GM19035 (cell line): ENCODE measurements at regions not wholly inside any gene's neighbourhood (a gene's known extent, or its start where the extent isn't known, plus 50 kb on each side); places are given as distances from the start of the nearest gene placed in this dataset.

ENCODE experiments used
- ATAC-seq: cut with Tn5 transposase; IDR thresholded peaks from one replicate; pipeline ENCODE4 v1.9.1; 2021; ENCODE audit not compliant: unreplicated experiment

DNA sequence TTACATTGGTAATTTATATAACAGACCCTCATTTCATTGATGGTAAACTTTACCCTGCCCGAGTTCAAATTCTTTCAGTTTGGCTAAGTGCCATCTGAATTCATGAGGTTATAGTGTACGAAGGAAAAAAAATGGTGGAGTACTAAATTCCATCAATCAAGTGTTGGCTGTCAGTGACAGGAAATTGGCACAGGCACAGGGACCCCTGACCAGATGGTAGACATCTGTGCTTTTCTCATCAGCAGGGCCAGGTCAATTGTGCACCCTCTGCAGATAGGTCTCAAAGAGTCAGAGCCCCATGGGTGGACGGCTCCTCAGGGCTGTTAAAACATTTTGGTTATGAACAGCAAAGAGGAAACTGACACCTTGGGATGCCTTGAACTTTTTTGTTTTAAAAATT, 439.2 kb downstream of the SETBP1 start:
- ATAC-seq = no peak

GRCh38 chr18:45121146-45121545, 440.5 kb downstream of the SETBP1 start:
- ATAC-seq = no peak

DNA sequence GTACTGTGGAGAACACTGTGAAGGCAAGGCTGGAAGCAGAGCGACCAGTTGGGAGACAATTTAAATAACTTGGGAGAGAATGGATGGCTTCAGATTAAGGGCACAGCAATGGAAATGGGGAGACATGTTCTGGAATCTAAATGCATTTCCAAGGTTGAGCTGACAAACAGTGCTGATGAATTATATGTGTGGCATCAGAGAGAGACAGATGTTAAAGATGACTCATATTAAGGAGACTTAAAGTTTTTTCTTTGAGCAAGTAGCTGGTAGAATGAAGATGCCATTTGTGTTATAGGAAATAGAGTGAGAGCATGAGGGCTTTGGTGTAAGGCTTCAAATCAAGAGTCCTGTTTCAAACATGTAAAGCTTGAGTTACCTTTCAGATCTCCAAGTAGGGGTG, 441.8 kb downstream of the SETBP1 start:
- no peak for ATAC-seq

- no peak for ATAC-seq
Measured at GRCh38 chr18:45127405-45127804, 446.7 kb downstream of the SETBP1 start.

DNA sequence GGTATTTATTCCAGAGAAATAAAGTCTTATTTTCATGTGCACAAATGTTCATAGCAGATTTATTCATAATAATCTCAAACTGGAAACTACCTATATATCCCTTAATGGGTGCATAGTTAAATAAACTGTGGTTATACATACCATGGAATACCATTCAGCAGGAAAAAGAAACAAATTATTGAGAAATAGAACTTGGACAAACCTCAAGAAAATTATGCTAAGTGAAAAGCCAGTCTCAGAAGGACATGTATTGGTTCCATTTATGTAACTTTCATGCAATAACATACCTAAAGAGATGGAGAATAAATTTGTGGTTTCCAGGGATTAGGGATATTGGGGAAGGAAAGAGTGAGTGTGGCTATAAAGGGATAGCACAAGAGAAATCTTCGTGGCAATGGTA, 452.6 kb downstream of the SETBP1 start:
- no peak for ATAC-seq

DNA sequence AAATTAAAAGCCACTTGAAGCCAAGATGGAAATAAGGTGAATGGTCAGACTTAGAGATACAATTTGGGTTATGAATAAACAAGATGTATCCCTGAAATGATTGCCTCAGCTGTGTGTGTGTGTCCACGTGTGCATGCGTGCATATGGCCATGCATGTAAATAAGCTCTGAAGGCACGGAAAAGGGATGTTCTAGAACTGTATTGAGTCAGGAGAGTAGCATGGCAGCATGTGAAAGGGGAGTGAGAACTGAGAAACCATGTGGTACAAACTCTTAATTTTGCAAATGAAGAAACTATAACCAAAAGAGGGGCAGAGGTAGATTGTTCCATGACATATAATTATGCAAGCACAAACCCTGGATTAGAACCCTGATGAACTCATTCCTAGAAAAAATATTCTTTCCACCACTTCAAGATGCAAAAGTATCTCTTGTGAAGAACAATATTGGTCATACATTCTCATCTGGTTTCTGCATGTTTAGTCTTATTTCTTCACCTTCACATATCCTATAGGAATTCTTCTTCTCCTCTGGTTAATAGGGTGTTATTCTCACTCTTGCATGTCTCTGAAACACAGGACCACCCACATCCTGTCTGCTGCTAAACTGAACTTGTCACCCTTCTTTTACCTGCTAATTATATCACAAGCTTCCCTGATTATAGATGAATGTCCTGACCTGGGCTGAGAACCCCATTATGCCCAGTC, 455.8 kb downstream of the SETBP1 start:
- ATAC-seq = no peak

GRCh38 chr18:45137087-45137419, 456.4 kb downstream of the SETBP1 start:
- ATAC-seq = no peak

DNA sequence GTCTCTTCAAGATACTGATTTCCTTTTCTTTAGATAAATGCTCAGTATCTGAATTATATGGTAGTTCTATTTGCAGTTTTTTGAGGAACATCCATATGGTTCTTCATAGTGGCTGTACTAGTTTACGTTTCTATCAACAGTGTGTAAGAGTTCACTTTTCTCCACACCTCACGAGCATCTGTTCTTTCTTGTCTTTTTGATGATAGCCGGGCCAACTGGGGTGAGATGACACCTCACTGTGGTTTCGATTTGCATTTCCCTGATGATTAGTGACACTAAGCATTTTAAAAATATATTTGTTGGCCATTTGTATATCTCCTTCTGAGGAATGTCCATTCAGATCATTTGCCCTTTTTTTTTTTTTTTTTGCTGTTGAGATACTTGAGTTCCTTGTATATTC, 458.8 kb downstream of the SETBP1 start:
- ATAC-seq = no peak

GRCh38 chr18:45142868-45143267, 462.2 kb downstream of the SETBP1 start:
- no peak for ATAC-seq

GRCh38 chr18:45149712-45150111, 465.6 kb upstream of the SLC14A2 start:
- no peak for ATAC-seq

GRCh38 chr18:45151645-45152044, 463.6 kb upstream of the SLC14A2 start:
- ATAC-seq = no peak

GRCh38 chr18:45155526-45155925, 459.8 kb upstream of the SLC14A2 start:
- ATAC-seq = no peak

GRCh38 chr18:45156946-45157345, 458.3 kb upstream of the SLC14A2 start:
- no peak for ATAC-seq

- ATAC-seq = no peak
Measured at GRCh38 chr18:45157576-45157975, 457.7 kb upstream of the SLC14A2 start.

DNA sequence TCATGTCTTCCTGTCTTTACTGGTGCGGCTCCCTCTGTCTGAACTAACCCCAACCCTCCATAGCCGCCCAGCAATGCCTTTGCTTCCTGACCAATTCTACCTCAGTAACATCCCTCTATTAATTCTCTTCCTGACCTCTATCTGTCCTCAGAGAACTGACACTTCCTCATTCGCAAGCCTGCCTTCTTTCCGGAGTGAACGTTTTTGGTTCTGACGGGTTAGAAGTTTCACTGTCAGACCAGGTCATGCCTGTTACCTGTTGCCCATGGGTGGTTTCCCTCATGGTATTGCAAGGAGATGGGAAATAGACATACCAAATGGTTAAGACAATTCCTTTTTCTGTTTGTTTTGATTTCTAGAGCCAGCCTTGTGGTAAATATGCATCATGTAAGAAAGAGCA, 453.4 kb upstream of the SLC14A2 start:
- no peak for ATAC-seq

- ATAC-seq = no peak
Measured at GRCh38 chr18:45163871-45164270, 451.4 kb upstream of the SLC14A2 start.

DNA sequence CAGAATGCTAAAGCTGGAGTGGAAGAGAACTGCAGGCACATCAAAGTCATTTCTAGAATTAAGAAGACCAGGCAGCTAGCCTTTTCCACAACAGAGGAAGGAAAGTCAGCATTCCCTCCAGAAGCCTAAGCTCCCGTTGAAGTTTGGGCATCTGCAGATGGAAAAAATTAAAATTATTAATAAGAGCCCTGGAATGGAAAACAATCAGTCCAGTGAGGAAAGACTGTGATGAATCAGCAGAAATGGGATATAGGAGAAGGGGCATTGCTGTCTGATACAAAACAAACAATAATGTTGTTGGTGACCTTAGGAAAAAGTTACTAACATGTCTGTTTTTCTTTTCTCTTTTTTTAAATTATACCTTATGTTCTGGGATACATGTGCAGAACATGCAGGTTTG, 450.7 kb upstream of the SLC14A2 start:
- ATAC-seq = no peak

- no peak for ATAC-seq
Measured at GRCh38 chr18:45165176-45165713, 450.0 kb upstream of the SLC14A2 start.

GRCh38 chr18:45165871-45166270, 449.4 kb upstream of the SLC14A2 start:
- no peak for ATAC-seq

GRCh38 chr18:45166341-45166835, 448.9 kb upstream of the SLC14A2 start:
- no peak for ATAC-seq

GRCh38 chr18:45166836-45167551, 448.3 kb upstream of the SLC14A2 start:
- peak; percentile 62 for ATAC-seq

DNA sequence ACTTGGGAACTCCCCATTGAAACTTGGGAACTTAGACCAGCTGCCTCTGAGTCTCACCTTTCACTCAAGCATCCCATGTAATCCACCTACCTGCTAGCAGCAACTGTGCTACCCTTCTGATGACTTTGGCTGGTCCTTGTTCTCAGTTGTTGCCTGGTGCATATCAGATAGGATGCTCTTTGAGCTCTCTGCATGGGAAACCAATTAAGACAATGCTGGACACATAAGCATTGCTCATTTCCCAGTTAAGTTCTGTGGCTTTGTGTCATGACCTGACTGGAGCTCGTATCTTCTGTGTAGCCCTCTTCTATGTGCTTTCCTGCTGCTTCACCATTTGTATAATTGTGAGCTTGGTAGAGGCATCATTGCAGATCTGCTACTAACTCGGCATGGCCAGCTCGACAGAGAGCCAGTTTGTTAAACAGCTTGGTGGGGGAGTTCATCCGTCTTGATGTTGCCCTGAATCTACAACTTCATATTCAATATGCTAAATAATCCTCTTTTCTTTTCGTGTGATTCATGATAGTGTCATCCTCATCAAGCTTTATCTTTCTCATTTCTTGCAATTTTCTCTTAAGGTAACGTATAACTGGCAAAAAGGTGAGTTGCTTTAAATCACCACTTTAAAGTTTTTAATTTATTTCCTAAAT, 447.5 kb upstream of the SLC14A2 start:
- ATAC-seq = no peak
